ENCODE measurements at regions not wholly inside any gene's neighbourhood (a gene's known extent, or its start where the extent isn't known, plus 50 kb on each side); places are given as distances from the start of the nearest gene placed in this dataset.
"Not testable (repeated sequence)": the region's sequence is repeated elsewhere in the genome, so short reads cannot be mapped to it uniquely, and the experiment has no call there.

DNA sequence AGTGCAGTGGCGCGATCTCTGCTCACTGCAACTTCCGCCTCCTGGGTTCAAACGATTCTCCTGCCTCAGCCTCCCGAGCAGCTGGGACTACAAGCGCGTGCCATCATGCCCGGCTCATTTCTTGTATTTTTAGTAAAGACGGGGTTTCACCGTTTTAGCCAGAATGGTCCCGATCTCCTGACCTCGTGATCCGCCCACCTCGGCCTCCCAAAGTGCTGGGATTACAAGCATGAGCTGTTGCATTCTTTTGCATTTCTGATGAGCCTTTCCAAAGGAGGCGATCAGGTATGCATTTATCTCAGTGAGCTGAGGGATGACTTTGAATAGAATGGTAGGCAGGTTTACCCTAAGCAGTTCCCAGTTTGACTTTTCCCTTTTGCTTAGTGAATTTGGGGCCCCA is 64.8 kb upstream of the EVL start:
- not testable (repeated sequence) for TF ChIP-seq EP300 (IDR thresholded peaks at IDR 0.05; ENCODE audit: low read depth in 2 of 2, low read length in 2 of 2); EP300 (CRISPR knock-in tag; IDR thresholded peaks at IDR 0.05; ENCODE audit: borderline replicate concordance)
- TF ChIP-seq, protein P1, sequence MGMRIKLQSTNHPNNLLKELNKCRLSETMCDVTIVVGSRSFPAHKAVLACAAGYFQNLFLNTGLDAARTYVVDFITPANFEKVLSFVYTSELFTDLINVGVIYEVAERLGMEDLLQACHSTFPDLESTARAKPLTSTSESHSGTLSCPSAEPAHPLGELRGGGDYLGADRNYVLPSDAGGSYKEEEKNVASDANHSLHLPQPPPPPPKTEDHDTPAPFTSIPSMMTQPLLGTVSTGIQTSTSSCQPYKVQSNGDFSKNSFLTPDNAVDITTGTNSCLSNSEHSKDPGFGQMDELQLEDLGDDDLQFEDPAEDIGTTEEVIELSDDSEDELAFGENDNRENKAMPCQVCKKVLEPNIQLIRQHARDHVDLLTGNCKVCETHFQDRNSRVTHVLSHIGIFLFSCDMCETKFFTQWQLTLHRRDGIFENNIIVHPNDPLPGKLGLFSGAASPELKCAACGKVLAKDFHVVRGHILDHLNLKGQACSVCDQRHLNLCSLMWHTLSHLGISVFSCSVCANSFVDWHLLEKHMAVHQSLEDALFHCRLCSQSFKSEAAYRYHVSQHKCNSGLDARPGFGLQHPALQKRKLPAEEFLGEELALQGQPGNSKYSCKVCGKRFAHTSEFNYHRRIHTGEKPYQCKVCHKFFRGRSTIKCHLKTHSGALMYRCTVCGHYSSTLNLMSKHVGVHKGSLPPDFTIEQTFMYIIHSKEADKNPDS (CRISPR knock-in tag; IDR thresholded peaks at IDR 0.05): not testable (repeated sequence)
